ENCODE measurements at regions not wholly inside any gene's neighbourhood (a gene's known extent, or its start where the extent isn't known, plus 50 kb on each side); places are given as distances from the start of the nearest gene placed in this dataset.

DNA sequence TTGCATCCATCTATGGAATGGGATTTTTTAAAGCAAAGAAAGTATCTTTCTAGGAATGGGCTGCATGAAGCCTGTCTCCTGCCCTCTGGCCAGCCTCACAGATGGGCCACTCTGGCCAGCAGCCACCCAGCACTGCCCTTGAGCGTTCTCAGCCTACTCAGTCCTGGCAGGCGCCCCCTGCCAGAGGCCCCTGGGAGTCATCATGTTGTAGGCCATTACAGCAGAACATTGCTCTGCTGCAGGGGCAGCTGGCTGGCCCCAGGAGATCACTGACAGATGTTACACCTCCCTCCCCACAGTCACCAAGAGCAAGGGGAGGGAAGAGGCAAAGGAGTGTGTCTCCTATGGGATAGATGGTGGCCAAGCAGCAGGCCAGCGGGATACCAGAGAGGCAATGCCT is 363.7 kb downstream of the NXPE2 start:
- DNase-seq = no peak

DNA sequence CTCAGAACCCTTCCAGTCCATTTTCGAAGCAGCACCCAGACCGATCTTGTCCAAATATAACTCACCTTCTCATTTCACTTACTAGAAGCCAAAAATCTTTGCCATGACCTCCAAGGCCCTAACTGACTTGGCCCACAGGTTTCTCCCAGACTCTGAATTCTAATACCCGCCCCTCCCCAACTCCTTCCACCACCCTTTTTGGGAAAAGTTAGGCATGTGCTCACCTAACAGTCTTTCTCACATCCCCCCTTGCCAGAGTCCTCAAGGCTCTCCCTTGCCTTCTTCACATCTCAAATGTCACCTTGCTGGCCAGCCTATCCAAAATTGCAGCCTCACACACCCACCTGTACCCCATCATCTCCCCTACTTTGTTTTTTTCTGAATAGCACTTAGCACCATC is 369.3 kb downstream of the NXPE2 start:
- DNase-seq = no peak

DNA sequence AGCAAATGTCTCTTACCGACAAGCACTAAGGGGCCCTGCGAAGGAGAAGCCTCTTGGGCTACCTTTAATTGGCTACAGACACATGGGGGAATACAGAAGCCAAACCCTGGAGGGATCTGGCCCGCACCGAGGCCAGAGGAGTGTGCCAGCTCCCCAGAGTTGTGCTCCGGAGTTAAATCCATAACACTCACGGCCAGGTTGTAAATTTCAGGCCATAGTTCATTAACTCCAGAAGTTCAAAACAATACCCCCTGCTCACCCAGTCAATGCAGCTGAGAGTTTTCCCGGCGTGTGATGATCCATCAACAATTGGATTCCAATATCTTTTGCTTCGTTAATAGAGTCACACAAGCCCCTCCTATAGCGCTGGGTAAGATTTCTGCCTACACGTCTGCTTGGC is 371.5 kb downstream of the NXPE2 start:
- no peak for DNase-seq

GRCh38 chr11:115050756-115051155 is 372.4 kb downstream of the NXPE2 start:
- DNase-seq = no peak

GRCh38 chr11:115051938-115052590 is 373.7 kb downstream of the NXPE2 start:
- DNase-seq = no peak

DNA sequence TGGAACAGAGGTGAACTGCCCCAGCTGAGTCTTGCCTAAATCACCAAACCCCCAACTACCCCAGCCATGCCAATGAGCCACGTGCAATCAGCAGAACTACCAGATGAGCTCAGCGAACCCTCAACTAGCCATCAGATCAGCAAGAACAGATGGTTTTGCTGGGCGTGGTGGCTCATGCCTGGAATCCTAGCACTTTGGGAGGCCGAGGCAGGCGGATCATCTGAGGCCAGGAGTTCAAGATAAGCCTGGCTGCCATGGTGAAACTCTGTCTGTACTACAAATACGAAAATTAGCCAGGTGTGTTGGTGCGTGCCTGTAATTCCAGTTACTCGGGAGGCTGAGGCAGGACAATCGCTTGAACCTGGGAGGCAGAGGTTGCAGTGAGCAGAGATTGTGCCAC is 374.3 kb downstream of the NXPE2 start:
- DNase-seq = no peak

- DNase-seq = no peak
Observed at GRCh38 chr11:115054570-115055538, 376.5 kb downstream of the NXPE2 start.

DNA sequence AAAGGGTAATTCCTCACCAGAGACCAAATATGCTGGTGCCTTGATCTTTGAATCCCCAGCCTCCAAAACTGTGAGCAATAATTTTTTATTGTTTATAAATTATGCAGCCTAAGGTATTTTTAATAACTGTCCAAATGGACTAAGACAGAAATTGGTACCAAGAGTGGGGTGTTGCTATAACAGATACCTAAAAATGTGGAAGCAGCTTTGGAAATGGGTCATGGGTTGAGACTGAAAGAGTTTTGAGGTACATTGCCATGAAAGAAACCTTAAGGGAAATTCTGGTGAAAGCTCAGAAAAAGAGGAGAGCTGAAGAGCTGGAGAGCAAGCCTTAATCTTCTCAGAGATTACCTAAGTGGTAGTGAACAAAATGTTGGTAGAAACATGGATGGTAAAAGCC is 378.2 kb downstream of the NXPE2 start:
- DNase-seq = no peak

GRCh38 chr11:115060840-115061239 is 382.5 kb downstream of the NXPE2 start:
- no peak for DNase-seq

- DNase-seq = no peak
Observed at GRCh38 chr11:115065314-115065713, 387.0 kb downstream of the NXPE2 start.

DNA sequence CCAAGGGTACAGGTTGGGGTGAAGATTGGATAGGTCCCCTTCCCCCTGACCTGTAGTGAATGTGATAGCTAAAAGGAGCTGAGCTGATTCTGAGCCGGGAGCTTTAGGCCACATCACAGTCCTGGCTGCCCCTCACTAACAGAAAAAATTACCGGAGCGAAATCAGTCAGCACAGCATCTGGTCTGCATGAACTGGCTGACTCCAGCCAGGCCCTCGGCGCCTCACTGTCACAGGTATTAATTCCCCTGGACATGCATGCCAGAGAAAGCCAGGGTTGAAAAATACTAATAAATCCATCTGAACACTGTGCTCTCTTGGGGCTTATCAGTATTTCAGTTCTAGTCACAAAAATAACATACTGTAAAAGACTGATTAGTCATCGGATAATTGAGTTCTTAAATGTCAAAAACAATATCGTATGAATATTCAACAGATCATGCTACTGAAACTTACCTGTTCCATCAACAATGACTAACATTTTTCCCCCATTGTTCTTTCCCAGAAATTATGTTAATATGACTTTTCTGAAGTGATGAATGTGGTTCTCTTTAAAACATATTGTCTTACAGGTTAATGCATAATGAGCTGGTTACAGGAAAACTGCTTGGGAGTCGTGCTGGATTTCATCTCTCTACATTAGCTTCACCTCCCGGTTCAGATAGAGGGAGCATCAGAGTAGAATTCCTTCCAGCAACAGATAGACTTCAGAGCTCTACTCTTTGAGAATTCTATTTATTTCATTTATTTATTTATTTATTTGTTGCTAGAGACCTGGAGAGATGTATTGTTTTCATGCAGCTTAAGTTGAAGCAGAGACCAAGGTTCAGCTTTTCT is 387.7 kb downstream of the NXPE2 start:
- no peak for DNase-seq

- no peak for DNase-seq
Observed at GRCh38 chr11:115067471-115067870, 389.1 kb downstream of the NXPE2 start.

- no peak for DNase-seq
Observed at GRCh38 chr11:115067900-115068530, 389.7 kb downstream of the NXPE2 start.

GRCh38 chr11:115069599-115069998 is 391.3 kb downstream of the NXPE2 start:
- no peak for DNase-seq

GRCh38 chr11:115075356-115075755 is 397.0 kb downstream of the NXPE2 start:
- no peak for DNase-seq

DNA sequence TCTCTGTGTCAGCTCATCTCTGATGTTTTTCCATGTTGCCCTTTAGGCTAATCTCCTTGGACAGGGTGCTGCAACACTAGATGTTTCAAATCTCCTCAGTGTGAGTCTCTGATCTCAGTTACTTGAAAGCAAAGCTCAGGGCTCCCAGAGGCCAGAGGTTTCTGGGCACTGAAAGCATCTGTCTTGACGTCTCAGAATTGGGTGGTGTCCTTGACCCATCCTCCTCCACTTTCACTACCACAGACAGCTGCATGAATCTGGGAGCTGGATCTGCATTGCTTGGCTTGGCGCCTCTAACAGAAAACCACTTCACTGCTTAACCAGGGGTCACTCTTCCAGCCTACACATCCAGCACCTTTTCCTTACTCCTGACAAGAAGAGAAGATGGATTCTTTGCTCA is 399.4 kb downstream of the NXPE2 start:
- no peak for DNase-seq

DNA sequence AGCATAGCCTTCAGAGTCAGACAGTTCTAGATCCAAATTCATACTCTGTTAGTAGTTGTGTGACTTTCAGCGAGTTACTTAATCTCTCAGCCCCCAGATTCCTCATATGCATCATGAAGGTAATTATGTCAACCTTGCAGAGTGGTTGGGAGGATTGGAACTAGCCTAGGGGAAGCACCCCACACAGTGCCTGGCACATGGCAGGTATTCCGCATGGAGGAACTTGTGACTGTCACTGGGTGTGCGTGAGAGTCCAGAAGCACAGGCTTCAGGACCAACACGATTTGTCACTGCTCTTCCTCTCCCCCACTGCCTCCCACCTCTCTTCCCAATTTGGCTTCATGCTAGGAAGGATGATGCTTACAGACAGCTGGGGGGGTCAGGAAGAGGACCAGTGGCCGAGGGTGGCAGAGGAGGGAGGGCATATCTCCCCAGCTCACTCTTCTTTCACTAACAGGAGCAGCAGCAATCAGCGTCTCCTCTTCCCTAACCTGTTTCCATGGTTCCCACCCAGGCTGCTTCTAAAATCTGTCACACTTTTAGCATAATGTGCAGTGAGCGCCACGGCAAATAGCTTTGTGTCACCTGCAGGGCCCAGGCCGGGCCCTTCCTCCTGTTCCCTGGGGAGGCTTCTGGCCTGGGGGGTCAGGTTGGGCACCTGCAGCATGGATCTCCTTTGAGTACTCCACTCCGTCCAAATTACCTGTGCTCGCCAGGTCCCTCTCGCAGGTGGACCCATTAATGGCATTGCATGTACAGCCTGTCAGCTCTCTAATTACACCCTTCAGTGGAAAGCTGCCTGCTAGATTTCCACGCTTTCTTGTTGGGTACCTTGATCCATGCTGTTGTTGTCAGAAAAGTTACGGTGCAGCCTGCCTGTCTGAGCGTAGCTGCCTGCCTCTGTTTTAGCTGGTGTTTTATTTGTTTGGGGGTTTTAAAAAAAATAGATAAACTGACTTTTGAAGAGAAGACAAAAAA is 400.4 kb downstream of the NXPE2 start:
- DNase-seq = no peak

- DNase-seq = peak; percentile 68
Observed at GRCh38 chr11:115080923-115081680, 402.8 kb downstream of the NXPE2 start.

- DNase-seq = peak; percentile 47
Observed at GRCh38 chr11:115081972-115082371, 403.6 kb downstream of the NXPE2 start.

GRCh38 chr11:115083144-115083806 is 404.9 kb downstream of the NXPE2 start:
- no peak for DNase-seq

All from NCI-H187 treated with DMSO at 0.1 percent for 48 hours (cell line).